Thyroid gland (tissue), 4 donors: ENCODE measurements at regions not wholly inside any gene's neighbourhood (a gene's known extent, or its start where the extent isn't known, plus 50 kb on each side); places are given as distances from the start of the nearest gene placed in this dataset.

ENCODE experiments used
- DNase-seq, 2 donors: peaks; one replicate each; pipeline ENCODE4 v3.0.0-alpha.2; 2019
- H3K27ac ChIP-seq, 3 donors: fragments of 200-600 bp; sonication (generic); 1 replicate in 2 of 3; 2 replicates in 1 of 3; pipeline ENCODE4 v1.5.1; 2016 to 2019; ENCODE audit warnings: mild to moderate bottlenecking in 1 of 3, moderate library complexity in 1 of 3
- H3K27me3 ChIP-seq: fragments of 200-600 bp; sonication (generic); one replicate; pipeline ENCODE4 v1.5.1; 2019
- H3K36me3 ChIP-seq, 2 donors: fragments of 200-600 bp; sonication (generic); one replicate each; pipeline ENCODE4 v1.5.1; 2016 to 2019
- H3K4me1 ChIP-seq, 2 donors: fragments of 200-600 bp; sonication (generic); one replicate each; pipeline ENCODE4 v1.5.1; 2017 to 2019
- H3K4me3 ChIP-seq, 3 donors: fragments of 200-600 bp; sonication (generic); replicated peaks in 1 of 3; 1 replicate in 2 of 3; 2 replicates in 1 of 3; pipeline ENCODE4 v1.5.1; 2016; ENCODE audit warnings: mild to moderate bottlenecking in 1 of 3
- H3K9me3 ChIP-seq: fragments of 200-600 bp; sonication (generic); one replicate; pipeline ENCODE4 v1.5.1; 2017
- POLR2A ChIP-seq, 2 donors: fragments of 450-650 bp; IDR thresholded peaks; one replicate each; pipeline ENCODE4 v1.6.1; 2017; ENCODE audit warnings: antibody characterized with exemption in 2 of 2, mild to moderate bottlenecking in 2 of 2, moderate library complexity in 1 of 2
- WGBS, 2 donors: methylation state at CpG; one replicate each; pipeline ENCODE4 v1.1.5; 2017; 5-methylcytosine and 5-hydroxymethylcytosine counted together
- intact Hi-C: fragments of 100-400 bp; cut with DNase I; formaldehyde crosslinking; loops from one replicate; pipeline ENCODE4 v1.15.1; 2023
- TF ChIP-seq, protein P1 (sequence below), 6 experiments: fragments of 200-600 bp in 3 of 6; fragments of 450-650 bp in 3 of 6; sonication (generic) in 3 of 6; IDR thresholded peaks; one replicate each; pipeline ENCODE4 v1.5.1; 2016 to 2019; ENCODE audit warnings: antibody characterized with exemption in 6 of 6, mild to moderate bottlenecking in 2 of 6, inconsistent platforms in 1 of 6, moderate library complexity in 1 of 6

DNA sequence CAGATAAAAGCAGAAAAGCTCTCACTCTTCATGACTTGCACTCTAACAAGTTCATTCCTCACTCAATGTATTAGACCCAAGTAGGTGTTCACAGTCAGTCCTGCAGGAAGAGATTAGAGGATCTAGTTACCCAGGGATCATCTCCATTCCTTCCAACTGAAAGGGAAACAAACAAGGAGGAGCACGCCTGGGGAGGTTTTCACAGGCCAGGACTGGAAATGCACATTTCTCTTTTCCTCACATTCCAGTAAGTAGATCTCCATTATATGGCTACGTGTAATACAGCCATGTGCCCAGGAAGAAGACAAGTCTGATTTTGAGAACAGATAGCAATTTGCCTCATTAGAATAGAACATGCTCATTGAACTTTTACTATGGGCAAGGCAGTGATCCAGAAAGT lies 1132.2 kb upstream of the FAM98A start:
- 79 to 85% methylated on average over 2 of the region's 2 CpGs for WGBS, 2 donors
- H3K36me3 ChIP-seq: no peaks in the 10 kb centered on the region
- no peak for DNase-seq
- TF ChIP-seq POLR2A (IDR thresholded peaks at IDR 0.05): no peak
- TF ChIP-seq, protein P1, sequence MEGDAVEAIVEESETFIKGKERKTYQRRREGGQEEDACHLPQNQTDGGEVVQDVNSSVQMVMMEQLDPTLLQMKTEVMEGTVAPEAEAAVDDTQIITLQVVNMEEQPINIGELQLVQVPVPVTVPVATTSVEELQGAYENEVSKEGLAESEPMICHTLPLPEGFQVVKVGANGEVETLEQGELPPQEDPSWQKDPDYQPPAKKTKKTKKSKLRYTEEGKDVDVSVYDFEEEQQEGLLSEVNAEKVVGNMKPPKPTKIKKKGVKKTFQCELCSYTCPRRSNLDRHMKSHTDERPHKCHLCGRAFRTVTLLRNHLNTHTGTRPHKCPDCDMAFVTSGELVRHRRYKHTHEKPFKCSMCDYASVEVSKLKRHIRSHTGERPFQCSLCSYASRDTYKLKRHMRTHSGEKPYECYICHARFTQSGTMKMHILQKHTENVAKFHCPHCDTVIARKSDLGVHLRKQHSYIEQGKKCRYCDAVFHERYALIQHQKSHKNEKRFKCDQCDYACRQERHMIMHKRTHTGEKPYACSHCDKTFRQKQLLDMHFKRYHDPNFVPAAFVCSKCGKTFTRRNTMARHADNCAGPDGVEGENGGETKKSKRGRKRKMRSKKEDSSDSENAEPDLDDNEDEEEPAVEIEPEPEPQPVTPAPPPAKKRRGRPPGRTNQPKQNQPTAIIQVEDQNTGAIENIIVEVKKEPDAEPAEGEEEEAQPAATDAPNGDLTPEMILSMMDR (IDR thresholded peaks at IDR 0.05): no peak
- intact Hi-C loops: no loop called here
- H3K27me3 ChIP-seq: no peaks in the 10 kb centered on the region
- no peaks in the 10 kb centered on the region for H3K4me1 ChIP-seq
- H3K4me3 ChIP-seq: no peak overlapping the region
- H3K27ac ChIP-seq: no peak overlapping the region
- no peaks in the 10 kb centered on the region for H3K9me3 ChIP-seq

DNA sequence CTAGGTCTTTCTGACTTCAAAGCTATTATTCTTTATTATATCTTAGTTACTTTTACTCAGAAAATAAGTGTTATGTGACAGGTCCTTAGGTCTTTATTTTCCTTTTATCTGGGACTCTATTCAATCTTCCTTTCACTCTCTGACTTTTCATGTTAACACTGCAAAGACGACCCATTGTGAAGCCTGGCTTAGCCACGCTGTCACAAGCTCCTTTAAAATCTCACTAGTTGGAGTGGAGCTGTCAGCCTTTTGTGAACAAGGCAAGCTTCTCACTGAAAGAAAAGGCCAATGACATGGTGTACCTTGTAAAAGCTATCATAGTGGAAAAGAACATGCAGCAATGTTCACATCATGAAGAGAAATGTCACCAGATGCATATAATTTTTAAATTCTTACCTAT lies 1130.7 kb upstream of the FAM98A start:
- TF ChIP-seq, protein P1 (IDR thresholded peaks at IDR 0.05): no peak
- TF ChIP-seq POLR2A (IDR thresholded peaks at IDR 0.05): no peak
- no peak overlapping the region for H3K27ac ChIP-seq
- no peak for DNase-seq
- no peaks in the 10 kb centered on the region for H3K4me1 ChIP-seq
- H3K36me3 ChIP-seq: no peaks in the 10 kb centered on the region
- no peaks in the 10 kb centered on the region for H3K27me3 ChIP-seq
- H3K4me3 ChIP-seq: no peak overlapping the region
- WGBS, 2 donors: 23 to 30% methylated on average over 2 of the region's 2 CpGs
- intact Hi-C loops: no loop called here
- H3K9me3 ChIP-seq: no peaks in the 10 kb centered on the region

DNA sequence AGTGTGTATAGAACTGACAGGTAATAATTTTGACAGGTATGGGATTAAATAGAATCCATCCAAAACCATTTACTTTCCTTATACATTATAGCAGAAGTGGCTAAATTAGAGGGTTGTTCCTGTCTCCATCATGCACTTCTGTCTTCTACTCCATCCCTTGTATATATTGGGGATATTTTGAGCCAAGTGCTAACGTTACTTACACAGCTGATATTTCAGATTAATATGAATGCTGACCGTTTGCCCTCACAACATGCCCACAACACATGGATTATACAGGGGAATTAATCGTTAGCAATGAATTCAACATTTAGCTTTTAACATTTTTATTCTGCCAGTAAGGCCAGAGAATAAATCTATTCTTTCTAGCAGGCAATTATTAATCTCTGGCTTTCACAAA lies 1125.0 kb upstream of the FAM98A start:
- H3K9me3 ChIP-seq: no peaks in the 10 kb centered on the region
- no peaks in the 10 kb centered on the region for H3K4me1 ChIP-seq
- no peak for TF ChIP-seq POLR2A (IDR thresholded peaks at IDR 0.05)
- TF ChIP-seq, protein P1 (IDR thresholded peaks at IDR 0.05): no peak
- DNase-seq: no peak
- no peaks in the 10 kb centered on the region for H3K27me3 ChIP-seq
- no peak overlapping the region for H3K27ac ChIP-seq
- H3K4me3 ChIP-seq: no peak overlapping the region
- 69 to 79% methylated on average over 3 of the region's 3 CpGs for WGBS, 2 donors
- H3K36me3 ChIP-seq: no peaks in the 10 kb centered on the region
- intact Hi-C loops: no loop called here

DNA sequence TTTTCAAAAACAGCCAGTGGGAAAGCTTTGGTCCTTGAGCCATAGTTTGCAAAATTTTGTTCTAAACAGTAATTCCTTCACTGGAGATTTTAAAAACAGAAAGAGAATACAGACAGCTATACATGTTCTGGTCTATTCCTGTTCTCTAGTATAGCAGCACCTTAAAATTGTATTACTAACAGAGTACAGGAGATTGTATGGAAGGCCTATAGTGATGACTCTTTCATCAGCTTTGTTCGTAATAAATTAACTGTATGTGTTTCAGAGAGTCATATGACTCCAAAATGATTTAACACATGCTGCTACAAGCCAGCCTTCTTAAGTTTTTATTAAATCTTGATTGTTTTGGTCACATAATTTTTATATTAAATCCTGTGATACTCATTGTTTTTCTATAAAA lies 1124.6 kb upstream of the FAM98A start:
- WGBS, 2 donors: 82 to 87% methylated on average over 1 of the region's 1 CpG
- H3K4me1 ChIP-seq: no peaks in the 10 kb centered on the region
- no peak overlapping the region for H3K4me3 ChIP-seq
- intact Hi-C loops: no loop called here
- TF ChIP-seq, protein P1 (IDR thresholded peaks at IDR 0.05): no peak
- no peak for TF ChIP-seq POLR2A (IDR thresholded peaks at IDR 0.05)
- no peaks in the 10 kb centered on the region for H3K9me3 ChIP-seq
- no peak overlapping the region for H3K27ac ChIP-seq
- no peaks in the 10 kb centered on the region for H3K27me3 ChIP-seq
- DNase-seq: no peak
- no peaks in the 10 kb centered on the region for H3K36me3 ChIP-seq

DNA sequence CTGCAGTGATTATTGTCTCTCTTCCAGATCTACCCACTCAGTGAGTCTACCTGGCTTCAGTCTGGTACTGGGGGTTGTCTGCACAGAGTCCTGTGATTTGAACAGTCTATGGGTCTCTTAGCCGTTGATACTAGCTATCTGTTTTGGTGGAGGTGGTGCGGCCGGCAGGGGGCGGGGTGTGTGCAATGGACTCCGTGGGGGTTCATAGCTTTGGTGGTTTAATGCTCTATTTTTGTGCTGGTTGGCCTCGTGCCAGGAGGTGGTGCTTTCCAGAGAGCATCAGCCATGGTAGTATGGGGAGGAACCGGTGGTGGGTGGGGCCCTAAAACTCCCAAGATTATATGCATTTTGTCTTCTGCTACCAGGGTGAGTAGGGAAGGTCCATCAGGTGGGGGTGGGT lies 1120.1 kb upstream of the FAM98A start:
- Histone ChIP-seq H3K4me3 (no peak overlapping the region), H3K27ac (no peak overlapping the region), H3K9me3 (no peaks in the 10 kb centered on the region), H3K27me3 (no peaks in the 10 kb centered on the region), H3K4me1 (no peaks in the 10 kb centered on the region), H3K36me3 (no peaks in the 10 kb centered on the region)
- 86 to 94% methylated on average over 7 of the region's 7 CpGs for WGBS, 2 donors
- TF ChIP-seq, protein P1 (IDR thresholded peaks at IDR 0.05): no peak
- TF ChIP-seq POLR2A (IDR thresholded peaks at IDR 0.05): no peak
- no peak for DNase-seq
- intact Hi-C loops: no loop called here
